LHCN-M2 (cell line): ENCODE measurements at regions not wholly inside any gene's neighbourhood (a gene's known extent, or its start where the extent isn't known, plus 50 kb on each side); places are given as distances from the start of the nearest gene placed in this dataset.
"Not testable (repeated sequence)": the region's sequence is repeated elsewhere in the genome, so short reads cannot be mapped to it uniquely, and the experiment has no call there.

Source experiments
- DNase-seq: peaks from one replicate; pipeline ENCODE4 v3.0.0-alpha.2; 2012; ENCODE audit warnings: low read depth

GRCh38 chr4:103998756-103999155, 279.0 kb upstream of the TACR3 start:
- DNase-seq = peak; percentile 29

- peak; percentile 92 for DNase-seq
These were observed 276.9 kb upstream of the TACR3 start for GRCh38 chr4:103996637-103997036.

GRCh38 chr4:103996064-103996463, 276.3 kb upstream of the TACR3 start:
- DNase-seq = peak; percentile 77

GRCh38 chr4:103994059-103994458, 274.3 kb upstream of the TACR3 start:
- peak; percentile 25 for DNase-seq

- DNase-seq = no peak
These were observed 262.7 kb upstream of the TACR3 start for GRCh38 chr4:103982454-103982853.

GRCh38 chr4:103948244-103949018, 228.6 kb upstream of the TACR3 start:
- no peak for DNase-seq

GRCh38 chr4:103947617-103948016, 227.8 kb upstream of the TACR3 start:
- DNase-seq = no peak

- not testable (repeated sequence) for DNase-seq
These were observed 227.0 kb upstream of the TACR3 start for GRCh38 chr4:103946621-103947268.

GRCh38 chr4:103938488-103938887, 218.7 kb upstream of the TACR3 start:
- no peak for DNase-seq

GRCh38 chr4:103936653-103937145, 216.9 kb upstream of the TACR3 start:
- no peak for DNase-seq

GRCh38 chr4:103934178-103934789, 214.5 kb upstream of the TACR3 start:
- DNase-seq = peak; percentile 42

- no peak for DNase-seq
These were observed 208.6 kb upstream of the TACR3 start for GRCh38 chr4:103928370-103928769.

GRCh38 chr4:103923551-103923950, 203.8 kb upstream of the TACR3 start:
- DNase-seq = no peak

- DNase-seq = no peak
These were observed 198.4 kb upstream of the TACR3 start for GRCh38 chr4:103918214-103918613.

GRCh38 chr4:103915224-103915869, 195.6 kb upstream of the TACR3 start:
- peak; percentile 37 for DNase-seq

- no peak for DNase-seq
These were observed 187.6 kb upstream of the TACR3 start for GRCh38 chr4:103907414-103907813.

- peak; percentile 55 for DNase-seq
These were observed 184.3 kb upstream of the TACR3 start for GRCh38 chr4:103904123-103904522.

- no peak for DNase-seq
These were observed 182.9 kb upstream of the TACR3 start for GRCh38 chr4:103902730-103903129.

GRCh38 chr4:103895876-103896465, 176.2 kb upstream of the TACR3 start:
- DNase-seq = no peak

- DNase-seq = peak; percentile 24
These were observed 172.8 kb upstream of the TACR3 start for GRCh38 chr4:103892586-103892985.

GRCh38 chr4:103887191-103887590, 167.4 kb upstream of the TACR3 start:
- DNase-seq = peak; percentile 65

- DNase-seq = no peak
These were observed 165.4 kb upstream of the TACR3 start for GRCh38 chr4:103885152-103885551.
